ENCODE measurements at regions not wholly inside any gene's neighbourhood (a gene's known extent, or its start where the extent isn't known, plus 50 kb on each side); places are given as distances from the start of the nearest gene placed in this dataset.

GRCh38 chr14:101483829-101484228 is 77.5 kb upstream of the DIO3 start:
- TF ChIP-seq TAF1 (IDR thresholded peaks at IDR 0.05; ENCODE audit: borderline replicate concordance, low read depth, low read length) (no peak), POLR2AphosphoS5 (IDR thresholded peaks at IDR 0.05; ENCODE audit: low read depth, low read length) (no peak), POLR2A (IDR thresholded peaks at IDR 0.05; ENCODE audit: low read depth, low read length) (no peak)

Data from GM12892 (cell line).